Esophagus squamous epithelium (tissue), 5 donors: ENCODE measurements at regions not wholly inside any gene's neighbourhood (a gene's known extent, or its start where the extent isn't known, plus 50 kb on each side); places are given as distances from the start of the nearest gene placed in this dataset.

Experiments used
- DNase-seq: peaks from one replicate; lab custom pipeline; 2025; lab: John Stamatoyannopoulos, UW
- H3K27ac ChIP-seq, 4 donors: fragments of 200-600 bp; sonication (generic); one replicate each; pipeline ENCODE4 v1.5.1; 2016 to 2019; ENCODE audit warnings: mild to moderate bottlenecking in 1 of 4
- H3K27me3 ChIP-seq, 4 donors: fragments of 200-600 bp; sonication (generic); 1 replicate in 3 of 4; 2 replicates in 1 of 4; pipeline versions ENCODE4 v1.5.1 to v1.6.0; 2017 to 2021; ENCODE audit warnings: antibody characterized with exemption in 1 of 4
- H3K36me3 ChIP-seq, 3 donors: fragments of 200-600 bp; sonication (generic); one replicate each; pipeline ENCODE4 v1.5.1; 2016 to 2019
- H3K4me1 ChIP-seq, 3 donors: fragments of 200-600 bp; sonication (generic); one replicate each; pipeline ENCODE4 v1.5.1; 2017 to 2019
- H3K4me3 ChIP-seq, 4 donors: fragments of 200-600 bp; sonication (generic); 1 replicate in 3 of 4; 2 replicates in 1 of 4; pipeline ENCODE4 v1.5.1; 2016 to 2019; ENCODE audit warnings: mild to moderate bottlenecking in 2 of 4, moderate library complexity in 1 of 4
- H3K9me3 ChIP-seq, 3 donors: fragments of 200-600 bp; sonication (generic); one replicate each; pipeline ENCODE4 v1.5.1; 2016 to 2019
- CTCF ChIP-seq, 6 experiments: fragments of 450-650 bp in 4 of 6; fragments of 200-600 bp in 2 of 6; sonication (generic) in 2 of 6; IDR thresholded peaks; one replicate each; pipeline ENCODE4 v1.5.1; 2016 to 2019; ENCODE audit warnings: antibody characterized with exemption in 6 of 6, mild to moderate bottlenecking in 4 of 6, moderate library complexity in 4 of 6
- POLR2A ChIP-seq, 4 donors: fragments of 450-650 bp; IDR thresholded peaks; one replicate each; pipeline ENCODE4 v1.6.1; 2017; ENCODE audit warnings: antibody characterized with exemption in 4 of 4, mild to moderate bottlenecking in 4 of 4, moderate library complexity in 3 of 4
- WGBS, 2 donors: methylation state at CpG; one replicate each; pipeline ENCODE4 v1.1.5; 2018; 5-methylcytosine and 5-hydroxymethylcytosine counted together
- intact Hi-C: fragments of 100-400 bp; cut with DNase I; formaldehyde crosslinking; loops from one replicate; pipeline ENCODE4 v1.15.0; 2022
- donor health status: DM: yes; HTN: yes; CAD: no.

DNA sequence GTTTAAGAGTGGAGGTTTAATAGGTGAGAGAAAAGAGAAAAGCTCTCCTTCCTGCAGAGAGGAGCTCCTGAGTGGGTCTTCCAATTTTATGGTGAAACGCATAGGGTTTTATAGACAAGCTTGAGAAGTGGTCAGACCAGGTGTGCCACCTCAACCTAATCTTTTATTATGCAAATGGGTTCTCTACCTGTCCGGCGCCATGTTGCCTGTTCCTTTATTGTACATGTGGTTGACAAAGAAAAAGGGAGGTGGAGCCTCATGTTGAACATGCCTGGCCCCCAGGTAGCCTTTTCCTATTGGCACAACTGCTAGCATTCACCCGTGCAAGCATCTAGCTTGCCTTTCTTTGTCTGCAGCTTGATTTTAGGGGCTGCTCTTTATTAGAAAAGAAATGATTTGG is 115.9 kb upstream of the F13A1 start:
- Histone ChIP-seq H3K27ac (no peak overlapping the region), H3K4me1 (peaks cover 0 to 21% (median 0%) of the 10 kb centered on the region in 3 donors), H3K36me3 (no peaks in the 10 kb centered on the region), H3K27me3 (no peaks in the 10 kb centered on the region), H3K4me3 (no peak overlapping the region), H3K9me3 (no peaks in the 10 kb centered on the region)
- intact Hi-C loops = no loop called here
- 52 to 89% methylated on average over 3 to 4 of the region's 4 CpGs for WGBS, 2 donors
- no peak for DNase-seq
- TF ChIP-seq CTCF (IDR thresholded peaks at IDR 0.05) (no peak), POLR2A (IDR thresholded peaks at IDR 0.05) (no peak)

DNA sequence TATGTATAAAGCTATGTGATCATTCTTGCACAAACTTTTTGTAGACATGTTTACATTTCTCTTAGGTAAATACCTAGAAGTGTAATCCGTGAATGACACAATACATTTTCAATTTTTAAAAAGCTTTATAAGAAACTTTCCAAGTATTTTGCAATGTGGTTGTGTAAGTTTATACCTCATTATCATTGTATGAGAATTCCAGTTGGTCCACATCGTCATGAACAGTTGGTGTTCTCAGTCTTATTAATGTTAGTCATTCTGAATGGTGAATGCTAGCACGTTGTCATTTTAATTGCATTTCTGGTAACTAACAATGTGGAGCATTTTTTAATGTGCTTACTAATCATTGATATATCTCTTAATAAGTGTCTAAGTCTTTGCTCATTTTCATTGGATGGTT is 116.5 kb upstream of the F13A1 start:
- no peak overlapping the region for H3K27ac ChIP-seq
- WGBS, 2 donors = 24 to 33% methylated on average over 3 of the region's 3 CpGs
- DNase-seq = no peak
- no peak for TF ChIP-seq POLR2A (IDR thresholded peaks at IDR 0.05)
- no peak for TF ChIP-seq CTCF (IDR thresholded peaks at IDR 0.05)
- no peaks in the 10 kb centered on the region for H3K36me3 ChIP-seq
- peaks cover 0 to 21% (median 0%) of the 10 kb centered on the region in 3 donors for H3K4me1 ChIP-seq
- H3K4me3 ChIP-seq = no peak overlapping the region
- no peaks in the 10 kb centered on the region for H3K9me3 ChIP-seq
- no peaks in the 10 kb centered on the region for H3K27me3 ChIP-seq
- intact Hi-C loops = no loop called here

DNA sequence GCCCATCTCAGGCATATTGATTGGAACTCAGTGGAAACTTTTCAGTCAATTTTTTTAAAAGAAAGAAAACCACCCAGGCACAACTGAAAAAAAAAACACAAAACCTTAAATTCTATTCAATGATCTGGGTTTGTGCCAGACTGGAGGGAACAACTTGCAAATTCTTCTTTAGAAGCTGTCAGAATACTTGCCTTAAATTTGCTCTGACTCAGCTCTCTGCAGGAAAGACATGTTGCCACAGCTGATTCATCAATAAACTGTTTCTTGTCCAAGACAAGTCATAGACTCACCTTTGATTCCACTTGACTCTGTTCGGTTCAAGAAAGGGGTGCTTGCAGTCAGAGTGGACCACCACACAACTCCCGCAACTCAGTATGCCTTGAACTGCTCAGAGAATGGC is 117.8 kb upstream of the F13A1 start:
- Histone ChIP-seq H3K27me3 (no peaks in the 10 kb centered on the region), H3K9me3 (no peaks in the 10 kb centered on the region), H3K4me3 (no peak overlapping the region), H3K27ac (no peak overlapping the region), H3K4me1 (peaks cover 0 to 21% (median 0%) of the 10 kb centered on the region in 3 donors), H3K36me3 (no peaks in the 10 kb centered on the region)
- intact Hi-C loops = no loop called here
- TF ChIP-seq CTCF (IDR thresholded peaks at IDR 0.05) (no peak), POLR2A (IDR thresholded peaks at IDR 0.05) (no peak)
- 60 to 80% methylated on average over 2 of the region's 2 CpGs for WGBS, 2 donors
- no peak for DNase-seq

GRCh38 chr6:6439778-6440177 is 119.3 kb upstream of the F13A1 start:
- no peak for DNase-seq
- Histone ChIP-seq H3K27me3 (no peaks in the 10 kb centered on the region), H3K4me3 (no peak overlapping the region), H3K4me1 (peaks cover 0 to 21% (median 0%) of the 10 kb centered on the region in 3 donors), H3K9me3 (no peaks in the 10 kb centered on the region), H3K27ac (no peak overlapping the region), H3K36me3 (no peaks in the 10 kb centered on the region)
- no peak for TF ChIP-seq POLR2A (IDR thresholded peaks at IDR 0.05)
- intact Hi-C loops = no loop called here
- WGBS, 2 donors = 79 to 88% methylated on average over 1 of the region's 1 CpG

- Histone ChIP-seq H3K4me1 (no peaks in the 10 kb centered on the region), H3K36me3 (no peaks in the 10 kb centered on the region), H3K27me3 (peaks cover 0 to 26% (median 0%) of the 10 kb centered on the region in 4 donors), H3K9me3 (no peaks in the 10 kb centered on the region), H3K27ac (no peak overlapping the region), H3K4me3 (no peak overlapping the region)
- DNase-seq = no peak
- TF ChIP-seq CTCF (IDR thresholded peaks at IDR 0.05) (no peak), POLR2A (IDR thresholded peaks at IDR 0.05) (no peak)
- intact Hi-C loops = no loop called here
- WGBS, 2 donors = 20 to 38% methylated on average over 1 of the region's 2 CpGs
Measured at GRCh38 chr6:6452002-6452401, 131.5 kb upstream of the F13A1 start.

- no peak for DNase-seq
- no peak overlapping the region for H3K4me3 ChIP-seq
- intact Hi-C loops = no loop called here
- WGBS, 2 donors = 50 to 83% methylated on average over 1 of the region's 1 CpG
- no peaks in the 10 kb centered on the region for H3K4me1 ChIP-seq
- TF ChIP-seq POLR2A (IDR thresholded peaks at IDR 0.05) (no peak), CTCF (IDR thresholded peaks at IDR 0.05) (no peak)
- no peaks in the 10 kb centered on the region for H3K36me3 ChIP-seq
- H3K27ac ChIP-seq = no peak overlapping the region
- no peaks in the 10 kb centered on the region for H3K9me3 ChIP-seq
- H3K27me3 ChIP-seq = peaks cover 0 to 26% (median 0%) of the 10 kb centered on the region in 4 donors
Measured at GRCh38 chr6:6453186-6453585, 132.7 kb upstream of the F13A1 start.
